ENCODE measurements at regions not wholly inside any gene's neighbourhood (a gene's known extent, or its start where the extent isn't known, plus 50 kb on each side); places are given as distances from the start of the nearest gene placed in this dataset.

- no peak for TF ChIP-seq TCF12 (IDR thresholded peaks at IDR 0.05; ENCODE audit: low read depth)
- TF ChIP-seq EGR1 (IDR thresholded peaks at IDR 0.05): no peak
- no peak for TF ChIP-seq CEBPB (IDR thresholded peaks at IDR 0.05)
- no peak for TF ChIP-seq RAD21 (IDR thresholded peaks at IDR 0.05; ENCODE audit: low read depth)
Observed at GRCh38 chr3:181630853-181631252, 80.9 kb upstream of the SOX2 start.
